ENCODE measurements at regions not wholly inside any gene's neighbourhood (a gene's known extent, or its start where the extent isn't known, plus 50 kb on each side); places are given as distances from the start of the nearest gene placed in this dataset.
A peak's percentile ranks its signal among the peaks of the same experiment; 100 is the strongest.

- H3K27me3 ChIP-seq (ENCODE audit: control insufficient read depth, insufficient read depth, low read length): no peaks in the 10 kb centered on the region
- DNase-seq (ENCODE audit: low read depth) (no peak), FAIRE-seq (no peak)
- no peak for TF ChIP-seq CTCF (IDR thresholded peaks at IDR 0.05; ENCODE audit: insufficient read depth, low read length, severe bottlenecking)
- no peaks in the 10 kb centered on the region for H3K36me3 ChIP-seq (ENCODE audit: control insufficient read depth, insufficient read depth, low read length)
- no peak overlapping the region for H3K4me3 ChIP-seq (ENCODE audit: low read depth, low read length)
Measured at GRCh38 chr1:22231068-22231593, 88.2 kb upstream of the WNT4 start.

- Histone ChIP-seq H3K27me3 (ENCODE audit: control insufficient read depth, insufficient read depth, low read length) (no peaks in the 10 kb centered on the region), H3K36me3 (ENCODE audit: control insufficient read depth, insufficient read depth, low read length) (no peaks in the 10 kb centered on the region), H3K4me3 (ENCODE audit: low read depth, low read length) (no peak overlapping the region)
- DNase-seq (ENCODE audit: low read depth): no peak
- FAIRE-seq: peak; percentile 96
- no peak for TF ChIP-seq CTCF (IDR thresholded peaks at IDR 0.05; ENCODE audit: insufficient read depth, low read length, severe bottlenecking)
Measured at GRCh38 chr1:22231995-22232690, 89.2 kb upstream of the WNT4 start.

- TF ChIP-seq CTCF (IDR thresholded peaks at IDR 0.05; ENCODE audit: insufficient read depth, low read length, severe bottlenecking): no peak
- FAIRE-seq (no peak), DNase-seq (ENCODE audit: low read depth) (no peak)
- no peak overlapping the region for H3K4me3 ChIP-seq (ENCODE audit: low read depth, low read length)
- H3K36me3 ChIP-seq (ENCODE audit: control insufficient read depth, insufficient read depth, low read length): no peaks in the 10 kb centered on the region
- no peaks in the 10 kb centered on the region for H3K27me3 ChIP-seq (ENCODE audit: control insufficient read depth, insufficient read depth, low read length)
Measured at GRCh38 chr1:22233222-22233621, 90.3 kb upstream of the WNT4 start.

GRCh38 chr1:22234476-22235030 lies 91.7 kb upstream of the WNT4 start:
- FAIRE-seq (peak; percentile 77), DNase-seq (ENCODE audit: low read depth) (peak; percentile 39)
- Histone ChIP-seq H3K4me3 (ENCODE audit: low read depth, low read length) (no peak overlapping the region), H3K36me3 (ENCODE audit: control insufficient read depth, insufficient read depth, low read length) (no peaks in the 10 kb centered on the region), H3K27me3 (ENCODE audit: control insufficient read depth, insufficient read depth, low read length) (no peaks in the 10 kb centered on the region)
- no peak for TF ChIP-seq CTCF (IDR thresholded peaks at IDR 0.05; ENCODE audit: insufficient read depth, low read length, severe bottlenecking)

- FAIRE-seq (no peak), DNase-seq (ENCODE audit: low read depth) (peak; percentile 14)
- no peak overlapping the region for H3K4me3 ChIP-seq (ENCODE audit: low read depth, low read length)
- TF ChIP-seq CTCF (IDR thresholded peaks at IDR 0.05; ENCODE audit: insufficient read depth, low read length, severe bottlenecking): no peak
- no peaks in the 10 kb centered on the region for H3K36me3 ChIP-seq (ENCODE audit: control insufficient read depth, insufficient read depth, low read length)
- no peaks in the 10 kb centered on the region for H3K27me3 ChIP-seq (ENCODE audit: control insufficient read depth, insufficient read depth, low read length)
Measured at GRCh38 chr1:22236166-22236565, 93.3 kb upstream of the WNT4 start.
